HepG2 (cell line): ENCODE measurements at regions not wholly inside any gene's neighbourhood (a gene's known extent, or its start where the extent isn't known, plus 50 kb on each side); places are given as distances from the start of the nearest gene placed in this dataset.
"Not testable (repeated sequence)": the region's sequence is repeated elsewhere in the genome, so short reads cannot be mapped to it uniquely, and the experiment has no call there.

Source experiments
- BORCS8-MEF2B ChIP-seq: sonication (generic); formaldehyde crosslinking; IDR thresholded peaks from 2 replicates; pipeline ENCODE4 v1.8.0; 2022; ENCODE audit warnings: mild to moderate bottlenecking, missing genetic modification reagents
- DR1 ChIP-seq: sonication (generic); formaldehyde crosslinking; IDR thresholded peaks from 2 replicates; pipeline ENCODE4 v1.8.0; 2021; ENCODE audit warnings: mild to moderate bottlenecking, missing genetic modification reagents, inconsistent platforms
- ELF3 ChIP-seq: IDR thresholded peaks from 2 replicates; pipeline ENCODE4 v1.6.1; 2016; ENCODE audit warnings: missing genetic modification reagents, missing compliant biosample characterization
- ETV5 ChIP-seq: IDR thresholded peaks from 2 replicates; pipeline ENCODE4 v1.6.1; 2018; ENCODE audit warnings: missing biosample characterization, missing genetic modification reagents, inconsistent platforms, borderline replicate concordance
- FOXP1 ChIP-seq, 2 experiments: fragments of 450-650 bp in 1 of 2; IDR thresholded peaks; 2 replicates each; pipeline ENCODE4 v1.6.1; 2017 to 2018; ENCODE audit warnings: antibody characterized with exemption in 1 of 2
- GABPA ChIP-seq, 2 experiments: IDR thresholded peaks; 2 replicates each; pipeline ENCODE4 v1.6.1; 2011 to 2016; ENCODE audit warnings: low read depth in 2 of 2, low read length in 1 of 2, missing biosample characterization in 1 of 2, missing genetic modification characterization in 1 of 2
- GATAD1 ChIP-seq: IDR thresholded peaks from 2 replicates; pipeline ENCODE4 v1.6.1; 2016; ENCODE audit warnings: missing genetic modification reagents, missing compliant biosample characterization
- HDAC1 ChIP-seq: sonication (generic); formaldehyde crosslinking; IDR thresholded peaks from 2 replicates; pipeline ENCODE4 v1.5.1; 2020; ENCODE audit warnings: mild to moderate bottlenecking, missing genetic modification reagents
- MYC ChIP-seq: sonication (generic); formaldehyde crosslinking; IDR thresholded peaks from 2 replicates; pipeline ENCODE4 v1.9.0; 2021; ENCODE audit warnings: missing genetic modification reagents, borderline replicate concordance
- POLR2AphosphoS5 ChIP-seq: IDR thresholded peaks from 2 replicates; pipeline ENCODE4 v1.6.1; 2012; ENCODE audit warnings: low read depth, low read length
- SP5 ChIP-seq: IDR thresholded peaks from 2 replicates; pipeline ENCODE4 v1.6.1; 2016; ENCODE audit warnings: low read depth, borderline replicate concordance
- THYN1 ChIP-seq: sonication (generic); formaldehyde crosslinking; IDR thresholded peaks from 2 replicates; pipeline ENCODE4 v1.8.1; 2023; ENCODE audit warnings: low read depth, mild to moderate bottlenecking, moderate library complexity, missing genetic modification reagents, borderline replicate concordance
- ZNF205 ChIP-seq: IDR thresholded peaks from 2 replicates; pipeline ENCODE4 v1.6.1; 2018; ENCODE audit warnings: missing biosample characterization, missing genetic modification reagents
- ZNF350 ChIP-seq: sonication (generic); formaldehyde crosslinking; IDR thresholded peaks from 2 replicates; pipeline ENCODE4 v1.4.0; 2020; ENCODE audit warnings: mild to moderate bottlenecking, low read depth, missing genetic modification reagents, borderline replicate concordance
- ZNF788 ChIP-seq: sonication (generic); formaldehyde crosslinking; IDR thresholded peaks from 2 replicates; pipeline ENCODE4 v1.5.0; 2020; ENCODE audit warnings: mild to moderate bottlenecking, missing genetic modification reagents, borderline replicate concordance
- TF ChIP-seq, protein P1 (sequence below): sonication (generic); formaldehyde crosslinking; conservative IDR thresholded peaks from 2 replicates; pipeline ENCODE4 v1.8.0; 2022; ENCODE audit warnings: mild to moderate bottlenecking, moderate library complexity, missing genetic modification reagents
- TF ChIP-seq, protein P2 (sequence below): IDR thresholded peaks from 2 replicates; pipeline ENCODE4 v1.6.1; 2016; ENCODE audit warnings: missing genetic modification reagents, missing compliant biosample characterization
- TF ChIP-seq, protein P3 (sequence below), 2 experiments: IDR thresholded peaks; 2 replicates each; pipeline ENCODE4 v1.6.1; 2011 to 2012; ENCODE audit warnings: low read length in 2 of 2, borderline replicate concordance in 1 of 2, low read depth in 1 of 2, mild to moderate bottlenecking in 1 of 2, moderate library complexity in 1 of 2
- TF ChIP-seq, protein P4 (sequence below): sonication (generic); formaldehyde crosslinking; IDR thresholded peaks from 2 replicates; pipeline ENCODE4 v1.4.0; 2020; ENCODE audit warnings: mild to moderate bottlenecking, missing genetic modification reagents
- TF ChIP-seq, protein P5 (sequence below): sonication (generic); formaldehyde crosslinking; IDR thresholded peaks from 2 replicates; pipeline ENCODE4 v1.8.1; 2022; ENCODE audit warnings: mild to moderate bottlenecking, missing genetic modification reagents

DNA sequence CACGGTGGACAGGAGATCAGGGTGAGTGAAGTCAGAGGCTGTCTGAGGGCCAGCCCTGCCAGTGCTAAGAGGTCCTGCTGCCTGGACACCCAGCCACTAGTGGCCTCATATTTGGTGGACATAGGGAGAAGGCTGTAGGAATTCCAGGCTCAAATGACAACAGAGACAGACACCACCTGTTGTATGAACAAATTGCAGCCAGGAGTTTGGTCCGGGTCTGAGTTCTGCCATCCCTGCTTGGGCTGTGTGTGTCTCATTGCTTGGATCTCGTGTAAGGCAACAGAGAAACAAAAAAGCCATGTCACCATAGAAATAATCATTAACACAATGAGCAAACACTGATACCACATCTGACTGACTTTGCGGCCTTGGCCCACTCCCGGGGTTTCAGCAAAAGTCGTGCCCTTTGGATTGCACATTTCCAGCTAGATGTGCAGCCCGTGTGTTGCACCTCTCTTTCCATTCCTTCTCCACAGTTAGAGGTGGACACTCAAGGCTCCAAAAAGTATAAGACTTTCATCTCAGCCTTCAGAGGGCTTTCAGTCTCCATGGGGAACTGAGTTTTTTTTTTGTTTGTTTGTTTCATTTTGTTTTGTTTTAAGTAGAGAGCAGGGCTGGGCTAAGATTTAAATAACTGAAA, 211.2 kb downstream of the RTP5 start (continued):
- TF ChIP-seq, protein P1, sequence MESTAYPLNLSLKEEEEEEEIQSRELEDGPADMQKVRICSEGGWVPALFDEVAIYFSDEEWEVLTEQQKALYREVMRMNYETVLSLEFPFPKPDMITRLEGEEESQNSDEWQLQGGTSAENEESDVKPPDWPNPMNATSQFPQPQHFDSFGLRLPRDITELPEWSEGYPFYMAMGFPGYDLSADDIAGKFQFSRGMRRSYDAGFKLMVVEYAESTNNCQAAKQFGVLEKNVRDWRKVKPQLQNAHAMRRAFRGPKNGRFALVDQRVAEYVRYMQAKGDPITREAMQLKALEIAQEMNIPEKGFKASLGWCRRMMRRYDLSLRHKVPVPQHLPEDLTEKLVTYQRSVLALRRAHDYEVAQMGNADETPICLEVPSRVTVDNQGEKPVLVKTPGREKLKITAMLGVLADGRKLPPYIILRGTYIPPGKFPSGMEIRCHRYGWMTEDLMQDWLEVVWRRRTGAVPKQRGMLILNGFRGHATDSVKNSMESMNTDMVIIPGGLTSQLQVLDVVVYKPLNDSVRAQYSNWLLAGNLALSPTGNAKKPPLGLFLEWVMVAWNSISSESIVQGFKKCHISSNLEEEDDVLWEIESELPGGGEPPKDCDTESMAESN (CRISPR knock-in tag) = peak; percentile 49; the same call in 1 of the 2 replicates
- not testable (repeated sequence) for TF ChIP-seq FOXP1 (IDR thresholded peaks at IDR 0.05); GABPA (IDR thresholded peaks at IDR 0.05; ENCODE audit: low read depth, low read length)
- TF ChIP-seq FOXP1 (CRISPR knock-in tag; IDR thresholded peaks at IDR 0.05) = peak; percentile 81
- 0 out of 2 replicates have a peak, but pooled peaks have one; percentile 32 for TF ChIP-seq DR1 (CRISPR knock-in tag)
- peak; percentile 79 for TF ChIP-seq ZNF205
- 0 out of 2 replicates have a peak, but pooled peaks have one; percentile 26 for TF ChIP-seq GABPA (CRISPR knock-in tag; IDR thresholded peaks at IDR 0.05; ENCODE audit: low read depth)
- peak; percentile 62; the same call in 1 of the 2 replicates for TF ChIP-seq THYN1 (CRISPR knock-in tag)
- peak; percentile 62; the same call in 1 of the 2 replicates for TF ChIP-seq GATAD1
- TF ChIP-seq, protein P2, sequence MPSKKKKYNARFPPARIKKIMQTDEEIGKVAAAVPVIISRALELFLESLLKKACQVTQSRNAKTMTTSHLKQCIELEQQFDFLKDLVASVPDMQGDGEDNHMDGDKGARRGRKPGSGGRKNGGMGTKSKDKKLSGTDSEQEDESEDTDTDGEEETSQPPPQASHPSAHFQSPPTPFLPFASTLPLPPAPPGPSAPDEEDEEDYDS = peak; percentile 92
- TF ChIP-seq, protein P3, sequence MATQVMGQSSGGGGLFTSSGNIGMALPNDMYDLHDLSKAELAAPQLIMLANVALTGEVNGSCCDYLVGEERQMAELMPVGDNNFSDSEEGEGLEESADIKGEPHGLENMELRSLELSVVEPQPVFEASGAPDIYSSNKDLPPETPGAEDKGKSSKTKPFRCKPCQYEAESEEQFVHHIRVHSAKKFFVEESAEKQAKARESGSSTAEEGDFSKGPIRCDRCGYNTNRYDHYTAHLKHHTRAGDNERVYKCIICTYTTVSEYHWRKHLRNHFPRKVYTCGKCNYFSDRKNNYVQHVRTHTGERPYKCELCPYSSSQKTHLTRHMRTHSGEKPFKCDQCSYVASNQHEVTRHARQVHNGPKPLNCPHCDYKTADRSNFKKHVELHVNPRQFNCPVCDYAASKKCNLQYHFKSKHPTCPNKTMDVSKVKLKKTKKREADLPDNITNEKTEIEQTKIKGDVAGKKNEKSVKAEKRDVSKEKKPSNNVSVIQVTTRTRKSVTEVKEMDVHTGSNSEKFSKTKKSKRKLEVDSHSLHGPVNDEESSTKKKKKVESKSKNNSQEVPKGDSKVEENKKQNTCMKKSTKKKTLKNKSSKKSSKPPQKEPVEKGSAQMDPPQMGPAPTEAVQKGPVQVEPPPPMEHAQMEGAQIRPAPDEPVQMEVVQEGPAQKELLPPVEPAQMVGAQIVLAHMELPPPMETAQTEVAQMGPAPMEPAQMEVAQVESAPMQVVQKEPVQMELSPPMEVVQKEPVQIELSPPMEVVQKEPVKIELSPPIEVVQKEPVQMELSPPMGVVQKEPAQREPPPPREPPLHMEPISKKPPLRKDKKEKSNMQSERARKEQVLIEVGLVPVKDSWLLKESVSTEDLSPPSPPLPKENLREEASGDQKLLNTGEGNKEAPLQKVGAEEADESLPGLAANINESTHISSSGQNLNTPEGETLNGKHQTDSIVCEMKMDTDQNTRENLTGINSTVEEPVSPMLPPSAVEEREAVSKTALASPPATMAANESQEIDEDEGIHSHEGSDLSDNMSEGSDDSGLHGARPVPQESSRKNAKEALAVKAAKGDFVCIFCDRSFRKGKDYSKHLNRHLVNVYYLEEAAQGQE (IDR thresholded peaks at IDR 0.05; ENCODE audit: borderline replicate concordance in 1 of 2, low read depth in 1 of 2, low read length in 2 of 2) = 0 out of 4 replicates have a peak, but pooled peaks of 1 of the 2 experiments have one; percentile 38
- peak; percentile 75 for TF ChIP-seq ELF3 (CRISPR knock-in tag)
- TF ChIP-seq POLR2AphosphoS5 = peak; percentile 34
- TF ChIP-seq, protein P4, sequence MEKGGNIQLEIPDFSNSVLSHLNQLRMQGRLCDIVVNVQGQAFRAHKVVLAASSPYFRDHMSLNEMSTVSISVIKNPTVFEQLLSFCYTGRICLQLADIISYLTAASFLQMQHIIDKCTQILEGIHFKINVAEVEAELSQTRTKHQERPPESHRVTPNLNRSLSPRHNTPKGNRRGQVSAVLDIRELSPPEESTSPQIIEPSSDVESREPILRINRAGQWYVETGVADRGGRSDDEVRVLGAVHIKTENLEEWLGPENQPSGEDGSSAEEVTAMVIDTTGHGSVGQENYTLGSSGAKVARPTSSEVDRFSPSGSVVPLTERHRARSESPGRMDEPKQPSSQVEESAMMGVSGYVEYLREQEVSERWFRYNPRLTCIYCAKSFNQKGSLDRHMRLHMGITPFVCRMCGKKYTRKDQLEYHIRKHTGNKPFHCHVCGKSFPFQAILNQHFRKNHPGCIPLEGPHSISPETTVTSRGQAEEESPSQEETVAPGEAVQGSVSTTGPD = 0 out of 2 replicates have a peak, but pooled peaks have one; percentile 28
- 0 out of 2 replicates have a peak, but pooled peaks have one; percentile 46 for TF ChIP-seq ZNF788
- TF ChIP-seq BORCS8-MEF2B = peak; percentile 67
- TF ChIP-seq ZNF350 (CRISPR knock-in tag) = peak; percentile 64; the same call in 1 of the 2 replicates
- TF ChIP-seq ETV5 = peak; percentile 57; the same call in 1 of the 2 replicates
- TF ChIP-seq, protein P5, sequence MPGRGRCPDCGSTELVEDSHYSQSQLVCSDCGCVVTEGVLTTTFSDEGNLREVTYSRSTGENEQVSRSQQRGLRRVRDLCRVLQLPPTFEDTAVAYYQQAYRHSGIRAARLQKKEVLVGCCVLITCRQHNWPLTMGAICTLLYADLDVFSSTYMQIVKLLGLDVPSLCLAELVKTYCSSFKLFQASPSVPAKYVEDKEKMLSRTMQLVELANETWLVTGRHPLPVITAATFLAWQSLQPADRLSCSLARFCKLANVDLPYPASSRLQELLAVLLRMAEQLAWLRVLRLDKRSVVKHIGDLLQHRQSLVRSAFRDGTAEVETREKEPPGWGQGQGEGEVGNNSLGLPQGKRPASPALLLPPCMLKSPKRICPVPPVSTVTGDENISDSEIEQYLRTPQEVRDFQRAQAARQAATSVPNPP (CRISPR knock-in tag) = peak; percentile 73; the same call in 1 of the 2 replicates
- TF ChIP-seq SP5 (CRISPR knock-in tag) = peak; percentile 75; the same call in 1 of the 2 replicates
- peak; percentile 57; the same call in 1 of the 2 replicates for TF ChIP-seq MYC (CRISPR knock-in tag)
- peak; percentile 66; the same call in 1 of the 2 replicates for TF ChIP-seq HDAC1 (CRISPR knock-in tag)
